NCI-H2196 (cell line): ENCODE measurements at regions not wholly inside any gene's neighbourhood (a gene's known extent, or its start where the extent isn't known, plus 50 kb on each side); places are given as distances from the start of the nearest gene placed in this dataset.

Source experiments
- DNase-seq: peaks from one replicate; lab custom pipeline; 2025; ENCODE audit not compliant: unreplicated experiment; lab: John Stamatoyannopoulos, UW

DNA sequence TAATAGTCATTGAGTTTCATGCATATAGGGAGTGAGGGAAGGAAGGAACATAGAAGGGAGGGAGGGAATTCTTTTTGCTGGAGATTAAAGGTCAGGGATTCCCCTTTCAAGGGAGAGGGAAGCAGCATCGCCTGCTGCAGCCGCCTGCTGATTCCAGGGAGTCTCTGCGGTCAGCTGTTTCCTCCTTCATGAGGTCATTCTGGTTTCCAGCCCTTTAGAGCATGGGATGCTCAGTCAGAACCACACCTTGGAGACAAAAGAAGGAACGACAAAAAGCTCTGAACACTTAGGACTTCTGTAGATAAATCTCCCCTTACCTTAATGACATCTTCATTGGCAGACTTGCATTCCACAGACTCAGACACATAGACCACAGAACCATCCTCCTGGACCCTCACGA is 923.0 kb upstream of the TMEM132C start:
- DNase-seq, result no peak

DNA sequence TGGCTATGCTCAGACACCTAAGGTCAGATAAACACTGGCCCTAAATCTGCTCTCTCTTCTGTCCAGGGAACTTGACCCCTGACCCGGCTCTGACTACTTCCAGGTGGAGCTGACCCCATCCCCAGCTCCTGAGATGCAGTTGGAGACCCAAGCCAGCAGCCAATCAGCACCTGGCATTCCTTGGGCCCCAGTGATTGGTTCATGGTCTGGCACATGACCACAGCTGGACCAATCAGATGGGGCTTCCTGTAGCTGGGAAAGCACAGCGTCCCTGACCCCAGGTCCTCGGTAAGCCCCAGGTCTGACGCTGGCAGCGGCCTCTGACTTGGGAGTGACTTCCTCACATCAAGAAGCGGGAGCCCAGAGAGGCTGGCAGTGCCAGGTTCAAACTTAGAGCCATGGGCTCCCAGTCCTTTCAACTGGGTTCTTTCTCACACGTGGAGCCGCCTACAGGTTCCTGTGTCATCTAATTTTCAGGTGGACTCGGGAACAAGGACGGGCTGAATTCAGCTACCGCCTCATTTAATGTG is 915.4 kb upstream of the TMEM132C start:
- DNase-seq, result no peak

DNA sequence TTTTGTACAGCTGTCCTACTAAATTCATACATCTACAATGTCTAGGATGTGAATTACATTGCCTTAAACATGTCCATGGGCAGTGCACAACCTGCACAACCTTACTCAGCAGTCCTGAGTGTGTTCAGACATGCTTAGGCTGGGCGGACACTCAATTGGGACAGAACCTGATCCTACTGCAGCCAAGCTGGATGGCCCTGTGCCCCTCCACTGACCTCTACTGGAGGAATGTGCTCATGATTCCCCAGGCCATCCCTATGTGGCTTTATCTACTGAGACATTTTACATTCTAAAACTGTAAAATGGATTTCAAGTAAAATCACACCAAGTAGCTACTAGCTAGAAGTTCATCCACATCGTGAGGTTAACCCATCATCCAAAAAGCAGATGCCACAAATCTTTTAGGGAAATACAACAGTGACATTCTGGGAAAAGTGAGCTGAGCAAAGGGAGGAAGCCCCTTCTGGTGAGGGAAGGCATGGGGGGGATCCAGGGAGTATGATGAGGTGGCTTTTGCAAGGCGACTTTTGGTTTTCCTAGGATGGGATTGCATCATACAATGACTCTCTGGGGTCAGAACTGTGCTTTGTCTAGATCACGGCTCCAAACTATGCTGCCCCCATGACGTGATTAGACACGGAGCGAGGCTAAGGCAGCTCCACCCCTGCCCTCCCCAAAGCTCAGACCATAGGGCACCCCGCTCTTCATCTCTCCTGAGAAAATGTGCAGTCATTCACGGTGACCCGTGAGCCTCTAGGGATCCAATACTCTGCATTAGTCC is 911.7 kb upstream of the TMEM132C start:
- no peak for DNase-seq

DNA sequence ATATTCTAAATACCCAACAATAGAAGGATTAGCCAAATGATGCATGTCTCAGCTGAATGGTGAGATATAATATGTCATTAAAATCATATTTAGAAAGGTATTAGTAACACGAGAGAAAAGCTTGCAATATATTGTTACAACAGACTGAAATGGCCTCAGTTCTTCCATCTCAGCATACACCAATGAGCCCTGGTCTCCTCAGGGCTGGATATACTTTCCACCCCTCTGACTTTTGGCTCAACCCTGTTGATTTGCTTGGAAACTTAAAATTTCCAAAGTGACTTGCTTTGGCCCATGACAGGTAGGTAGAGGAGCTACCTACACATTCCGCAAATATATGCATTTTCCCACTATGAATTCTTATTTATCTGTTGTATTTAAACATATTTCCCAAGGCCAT is 908.1 kb upstream of the TMEM132C start:
- no peak for DNase-seq

DNA sequence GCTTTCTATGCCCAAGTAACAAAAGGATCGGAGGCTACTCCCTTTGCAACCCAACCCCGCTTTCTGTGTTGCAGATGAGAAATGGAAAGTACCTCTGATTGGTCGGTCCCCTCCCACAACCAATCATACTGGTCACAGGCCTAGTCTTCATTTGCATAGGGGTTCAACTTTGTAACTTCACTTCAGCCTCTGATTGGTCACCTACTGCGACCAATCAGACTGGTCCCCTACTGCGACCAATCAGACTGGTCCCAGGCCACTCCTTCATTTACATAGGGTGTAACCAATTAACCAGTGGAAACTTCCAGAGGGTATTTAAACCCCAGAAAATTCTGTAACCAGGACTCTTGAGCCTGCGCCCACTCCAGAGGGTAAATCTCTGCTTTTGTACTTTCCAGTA is 906.4 kb upstream of the TMEM132C start:
- DNase-seq, result no peak

DNA sequence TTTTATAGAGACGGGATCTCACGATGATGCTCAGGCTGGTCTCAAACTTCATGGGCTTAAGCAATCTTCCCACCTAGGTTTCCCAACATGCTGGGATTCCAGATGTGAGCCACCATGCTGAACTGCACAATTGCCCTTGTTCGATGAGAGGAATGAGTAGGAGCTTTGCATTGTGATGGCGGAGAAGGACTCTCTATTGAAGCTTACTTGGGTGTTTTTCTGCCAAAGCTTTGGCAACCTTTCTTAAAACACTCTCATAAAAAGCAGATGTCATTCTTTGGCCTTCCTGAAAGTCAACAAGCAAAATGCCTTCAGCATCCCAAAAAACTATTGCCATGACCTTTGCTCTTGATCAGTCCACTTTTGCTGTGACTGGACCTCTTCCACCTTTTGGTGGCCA is 904.8 kb upstream of the TMEM132C start:
- no peak for DNase-seq

DNA sequence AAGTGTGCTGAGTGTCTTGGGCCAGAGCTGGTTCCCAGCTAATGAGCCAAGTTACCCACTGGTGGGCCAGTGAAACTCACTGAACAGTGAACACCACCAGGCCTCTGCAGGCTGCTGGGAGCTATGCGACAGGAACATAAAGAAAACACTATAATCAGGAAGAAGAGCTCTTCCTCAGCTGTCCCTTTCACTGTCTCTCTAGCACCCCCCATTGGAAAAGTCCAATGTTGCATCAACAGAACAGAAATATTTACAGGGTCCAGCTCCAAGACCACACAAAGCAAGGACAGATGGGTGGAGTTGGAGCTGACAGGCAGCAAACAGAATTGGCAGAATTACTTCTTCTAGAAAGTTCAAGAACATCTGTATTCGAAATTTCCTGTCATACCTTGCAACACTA is 903.6 kb upstream of the TMEM132C start:
- no peak for DNase-seq

DNA sequence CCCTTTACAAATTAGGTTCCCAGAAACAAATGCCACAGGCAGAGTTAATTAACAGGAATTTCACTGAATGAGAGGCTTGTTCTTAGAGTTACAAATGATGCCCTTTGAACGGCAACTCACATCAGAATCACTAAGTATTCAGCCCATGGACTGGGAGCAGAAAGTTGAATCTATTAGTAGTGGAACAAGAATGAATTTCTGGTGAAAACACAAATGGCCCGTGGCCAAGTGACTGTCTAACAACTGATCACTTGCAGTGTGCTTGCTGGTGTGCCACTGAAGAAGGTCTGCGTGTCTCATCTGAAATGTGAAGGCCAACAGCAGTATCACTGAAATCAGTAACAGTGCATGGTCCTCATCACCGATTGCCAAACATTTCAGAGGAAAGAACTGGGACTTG is 893.4 kb upstream of the TMEM132C start:
- DNase-seq, result no peak

DNA sequence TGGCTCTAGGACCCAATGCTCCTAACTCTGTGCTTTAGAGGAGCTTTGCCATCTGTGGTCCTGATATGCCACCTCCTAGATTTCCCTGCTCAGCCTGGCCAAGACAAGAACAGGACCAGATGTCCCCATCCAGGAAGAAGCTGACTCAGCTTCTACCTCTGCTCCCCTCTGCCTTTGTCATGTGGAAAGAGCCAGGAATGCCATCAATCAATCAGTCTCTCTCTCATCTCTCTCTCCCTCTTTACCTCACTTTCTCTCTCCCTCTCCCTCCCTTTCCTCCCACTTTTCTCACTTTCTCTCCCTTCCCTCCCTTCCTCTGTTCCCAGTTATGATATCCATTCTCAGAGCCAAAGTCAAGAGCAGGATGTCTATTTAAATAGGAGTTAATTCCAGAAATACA is 892.5 kb upstream of the TMEM132C start:
- DNase-seq, result no peak

DNA sequence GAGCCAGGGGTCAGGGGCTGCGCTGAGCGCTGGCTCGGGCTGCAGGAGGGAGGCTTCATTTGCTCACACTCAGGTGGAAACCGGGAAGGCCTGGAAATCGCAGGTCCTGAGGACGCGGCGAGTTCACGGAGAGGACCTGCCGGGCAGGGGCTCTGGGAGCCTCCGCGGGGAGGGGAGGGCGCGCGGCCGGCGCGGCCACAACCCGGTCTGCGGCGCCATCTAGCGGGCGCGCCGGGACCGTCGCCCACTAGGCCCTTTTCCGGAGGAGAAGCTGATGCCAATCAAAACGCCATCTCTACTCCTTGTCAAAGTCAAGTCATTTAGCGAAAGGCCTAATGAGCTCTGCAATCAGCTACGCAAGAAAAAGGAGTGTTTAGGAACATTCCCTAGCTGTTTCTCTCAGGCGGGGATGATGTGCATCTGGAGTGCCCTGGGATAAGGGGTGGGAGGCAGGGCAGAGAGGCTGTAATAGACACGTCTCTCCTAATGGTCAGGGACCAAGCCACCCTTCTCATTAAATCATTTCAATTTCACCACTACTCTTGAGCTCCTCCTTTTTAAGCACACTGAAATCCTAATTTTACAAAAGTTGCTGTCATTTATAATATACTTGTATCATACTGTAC is 885.8 kb upstream of the TMEM132C start:
- DNase-seq, result no peak

DNA sequence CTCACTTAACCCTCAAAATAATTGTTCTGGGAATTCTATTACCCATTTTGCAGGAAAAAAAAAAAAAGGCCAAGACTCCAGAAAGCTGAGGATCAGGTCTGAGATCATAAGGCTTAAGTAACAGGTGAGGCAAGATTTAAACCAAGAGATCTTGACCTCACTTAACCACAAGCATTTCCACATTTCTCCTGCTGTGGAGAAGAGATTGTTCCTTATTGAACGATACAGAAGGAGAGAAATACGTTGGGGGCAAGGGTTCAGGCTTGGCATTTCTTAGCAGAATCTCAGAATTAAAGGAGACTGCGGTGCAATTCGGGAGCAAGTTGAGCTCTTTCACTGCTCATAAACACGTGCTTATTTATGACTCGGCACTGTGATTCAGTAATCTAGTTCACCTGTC is 885.3 kb upstream of the TMEM132C start:
- DNase-seq, result no peak

DNA sequence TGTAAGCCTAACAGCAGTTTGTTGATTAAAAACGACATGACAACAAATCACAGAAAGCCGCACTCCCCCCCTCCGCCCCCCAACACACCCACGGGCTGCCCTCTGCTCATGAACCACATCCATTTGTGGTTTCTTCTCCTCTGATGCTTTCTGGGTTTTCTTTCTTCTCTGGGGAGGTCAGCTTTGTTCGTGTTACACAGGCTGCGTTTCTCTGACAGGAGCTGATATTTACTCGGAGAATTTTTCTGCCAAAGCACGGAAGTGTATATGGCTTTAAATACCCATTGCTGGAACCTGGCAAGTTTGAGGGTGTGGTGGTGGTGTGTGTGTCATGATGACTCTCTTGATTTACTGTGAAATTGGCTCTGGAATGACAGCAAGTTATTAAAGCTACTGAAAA is 883.7 kb upstream of the TMEM132C start:
- DNase-seq, result no peak

DNA sequence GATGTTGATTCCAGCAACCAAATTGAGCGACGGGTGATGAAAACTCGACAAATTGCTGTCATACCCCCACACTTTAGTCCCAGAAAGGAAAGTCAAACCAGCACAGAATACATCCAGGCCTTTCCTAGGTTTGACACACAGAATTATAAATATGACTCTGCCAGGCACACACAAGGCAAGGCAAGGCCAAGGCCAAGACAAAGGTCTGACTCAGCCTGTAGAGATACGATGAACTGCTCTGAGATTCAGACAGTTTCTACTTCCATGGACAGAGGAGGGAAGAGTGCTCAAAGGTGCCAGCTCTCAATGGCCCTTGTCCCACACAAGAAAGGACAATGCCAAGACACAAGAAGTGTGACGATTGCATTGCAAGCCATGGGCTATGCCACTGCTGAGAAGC is 880.2 kb upstream of the TMEM132C start:
- DNase-seq, result no peak

DNA sequence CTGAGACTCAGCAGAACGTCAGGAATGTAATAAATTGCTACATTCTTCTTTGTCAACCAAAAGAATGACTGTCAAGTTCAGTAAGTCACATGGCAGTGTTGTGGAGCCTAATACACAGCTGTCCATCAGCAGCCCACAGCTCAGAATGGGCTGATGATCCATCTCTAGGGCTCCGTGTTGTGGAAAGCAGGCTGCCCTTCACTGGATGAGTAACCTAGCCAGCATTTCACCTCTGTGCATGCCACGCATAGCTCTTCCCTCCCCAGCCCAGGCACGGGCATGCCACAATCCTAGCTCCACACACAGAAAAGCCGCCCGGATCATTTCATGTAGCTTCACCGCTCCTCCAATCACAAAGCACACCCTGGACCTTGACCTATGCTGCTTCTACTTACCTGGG is 878.0 kb upstream of the TMEM132C start:
- no peak for DNase-seq

DNA sequence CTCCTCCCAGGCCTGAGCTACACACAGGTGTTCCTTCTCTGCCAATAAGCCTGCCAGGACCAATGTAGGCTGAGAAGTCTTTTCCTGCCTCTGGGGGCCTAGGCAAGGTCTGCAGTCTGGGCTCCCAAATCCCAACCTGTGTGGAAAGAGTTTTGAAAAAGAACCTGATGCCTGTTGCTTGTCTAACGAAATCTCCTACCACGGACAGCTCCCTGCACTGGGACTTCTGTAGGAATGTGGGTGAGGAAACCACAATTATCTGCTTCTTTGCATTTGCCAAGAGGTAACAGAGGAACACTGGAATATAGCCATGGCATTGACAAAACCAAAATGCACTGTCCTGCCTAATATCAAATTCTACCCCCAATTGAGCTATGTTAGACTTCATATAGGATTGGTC is 877.0 kb upstream of the TMEM132C start:
- no peak for DNase-seq

DNA sequence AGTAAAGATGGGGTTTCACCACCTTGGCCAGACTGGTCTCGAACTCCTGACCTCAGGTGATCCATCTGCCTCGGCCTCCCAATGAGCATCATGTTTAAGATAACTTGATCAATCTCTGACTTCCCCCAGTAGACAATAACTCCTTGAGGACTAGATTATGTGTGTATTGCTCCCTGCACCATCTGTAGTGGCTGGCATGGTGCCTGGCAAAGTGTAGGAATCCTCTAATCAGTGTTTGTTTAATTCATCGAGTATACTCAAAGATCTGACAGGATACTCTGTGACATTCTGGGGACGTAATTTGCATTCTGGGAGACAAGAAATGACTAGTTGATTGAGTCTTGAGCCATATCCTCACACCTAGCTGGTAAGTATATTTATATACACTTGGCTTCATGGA is 873.5 kb upstream of the TMEM132C start:
- DNase-seq, result no peak

DNA sequence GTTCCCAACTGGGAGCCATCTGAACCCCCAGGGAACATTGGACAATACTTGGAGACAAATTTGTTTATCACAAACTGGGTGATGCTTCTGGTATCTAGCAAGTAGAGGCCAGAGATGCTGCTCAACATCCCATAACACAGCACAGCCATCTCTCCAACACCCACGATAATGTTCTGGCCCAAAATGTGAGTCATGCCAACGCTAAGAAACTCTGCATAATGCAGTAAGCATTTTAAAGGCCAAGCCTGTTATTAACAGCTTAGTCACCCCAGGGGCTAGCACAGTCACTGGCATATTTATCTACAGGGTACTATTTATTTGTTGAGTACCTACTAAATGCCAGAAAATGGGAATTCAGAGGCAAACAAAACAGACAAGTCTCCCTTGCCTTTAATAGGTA is 873.1 kb upstream of the TMEM132C start:
- DNase-seq, result no peak

DNA sequence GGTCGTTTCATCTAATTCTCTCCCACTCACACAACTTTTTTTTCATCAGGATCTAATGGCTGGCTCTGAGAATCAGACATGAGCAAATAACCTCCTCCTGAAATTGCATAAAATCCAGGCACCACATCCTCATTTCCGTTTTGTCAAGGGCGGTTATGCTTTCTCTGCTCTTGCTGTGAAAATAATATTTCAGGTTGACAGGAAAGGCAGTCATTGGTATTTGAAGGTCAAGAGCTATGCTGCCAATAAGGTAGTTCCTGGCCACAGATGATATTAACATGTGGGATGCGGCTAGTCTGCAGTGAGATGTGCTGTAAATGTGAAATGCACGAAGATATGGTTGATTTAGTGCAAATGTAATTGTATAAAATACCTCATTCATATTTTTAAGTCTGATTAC is 870.2 kb upstream of the TMEM132C start:
- DNase-seq, result no peak

DNA sequence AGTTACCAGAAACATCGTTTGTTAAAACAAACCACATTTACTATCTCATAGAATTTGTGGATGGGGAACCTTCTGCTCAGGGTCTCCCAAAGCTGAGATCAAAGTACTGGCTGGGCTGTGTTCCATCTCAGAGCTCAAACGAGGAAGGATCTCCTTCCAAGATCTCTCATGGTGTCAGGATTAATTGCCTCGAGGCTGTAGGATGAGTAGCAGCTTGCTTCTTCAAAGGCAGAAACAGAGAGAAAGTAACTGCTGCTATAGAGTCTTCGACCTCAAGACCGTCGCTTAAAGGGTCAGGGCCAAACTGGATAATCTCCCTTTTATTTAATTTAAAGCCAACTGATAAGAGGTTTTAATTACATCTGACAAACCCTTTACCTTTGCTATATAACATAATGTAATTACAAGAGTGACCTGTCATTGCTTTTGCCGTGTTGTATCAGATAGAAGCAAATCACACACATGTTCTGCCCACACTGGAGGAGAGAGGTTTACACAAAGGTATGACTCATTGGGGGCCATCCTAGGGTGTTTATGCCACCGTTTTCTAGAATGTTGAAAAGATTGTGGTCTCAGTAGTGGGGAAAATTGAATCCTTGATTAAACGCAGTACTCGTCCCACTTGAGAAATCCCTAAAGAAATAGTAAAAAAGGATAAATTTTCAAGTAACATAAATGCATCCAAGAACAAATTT is 868.8 kb upstream of the TMEM132C start:
- DNase-seq, result no peak

DNA sequence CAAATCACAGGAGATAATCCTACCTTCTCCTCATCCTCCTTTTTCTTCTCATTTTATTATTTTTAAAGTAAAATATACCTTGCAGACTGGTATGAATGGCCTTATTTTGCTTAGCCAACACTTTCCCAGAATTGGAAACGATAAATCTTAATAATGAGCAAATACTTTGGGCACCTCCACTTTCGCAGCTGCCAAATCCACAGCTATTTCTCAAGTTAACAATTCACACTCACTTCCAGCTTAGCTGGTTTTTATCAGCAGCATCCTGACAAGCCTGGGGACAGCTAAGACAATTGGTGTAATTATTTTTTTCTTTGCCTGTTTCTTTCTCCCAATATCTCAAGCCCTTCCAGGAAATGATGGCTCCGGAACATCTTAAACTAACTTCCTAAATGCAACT is 867.5 kb upstream of the TMEM132C start:
- DNase-seq, result no peak

DNA sequence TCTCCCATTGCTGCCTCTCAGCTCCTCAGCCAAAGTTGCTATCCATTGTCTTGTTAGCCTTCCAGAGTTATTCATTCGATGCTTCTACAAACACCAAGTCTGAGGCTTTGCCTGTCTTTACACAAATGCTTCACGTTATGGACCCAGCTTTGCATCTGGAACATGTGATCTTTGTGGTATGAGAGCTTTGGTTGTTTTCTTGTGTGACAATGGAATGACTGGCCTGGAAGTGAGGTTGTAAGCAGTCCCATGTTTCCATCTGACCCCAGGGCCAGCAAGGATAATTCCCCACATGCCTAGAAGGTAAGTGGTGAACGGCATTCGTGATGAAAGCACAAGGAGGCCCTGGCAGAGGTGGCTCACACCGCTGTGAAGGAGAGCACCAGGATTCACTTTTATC is 866.7 kb upstream of the TMEM132C start:
- DNase-seq, result no peak

DNA sequence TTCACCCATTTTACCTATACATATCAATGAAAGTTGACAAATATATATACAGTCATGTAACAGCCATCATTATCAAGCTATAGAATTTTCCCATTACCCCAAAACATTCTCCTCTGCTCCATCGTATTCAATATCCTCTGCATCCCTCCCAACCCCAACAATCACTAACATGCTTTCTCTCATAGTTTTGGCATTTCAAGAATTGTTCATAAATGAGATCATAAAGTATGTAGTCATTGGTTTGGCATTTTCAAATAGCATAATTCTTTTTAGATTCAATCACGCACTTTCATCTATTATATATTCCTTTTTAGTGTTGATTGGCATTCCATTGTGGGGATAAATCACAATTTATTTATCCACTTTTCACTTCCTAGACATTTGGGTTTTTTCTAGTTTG is 866.0 kb upstream of the TMEM132C start:
- DNase-seq, result no peak
